OCI-M2 (cell line): ENCODE measurements at regions not wholly inside any gene's neighbourhood (a gene's known extent, or its start where the extent isn't known, plus 50 kb on each side); places are given as distances from the start of the nearest gene placed in this dataset.

Experiments
- DNase-seq: peaks from one replicate; lab custom pipeline; 2025; ENCODE audit not compliant: unreplicated experiment; lab: John Stamatoyannopoulos, UW

DNA sequence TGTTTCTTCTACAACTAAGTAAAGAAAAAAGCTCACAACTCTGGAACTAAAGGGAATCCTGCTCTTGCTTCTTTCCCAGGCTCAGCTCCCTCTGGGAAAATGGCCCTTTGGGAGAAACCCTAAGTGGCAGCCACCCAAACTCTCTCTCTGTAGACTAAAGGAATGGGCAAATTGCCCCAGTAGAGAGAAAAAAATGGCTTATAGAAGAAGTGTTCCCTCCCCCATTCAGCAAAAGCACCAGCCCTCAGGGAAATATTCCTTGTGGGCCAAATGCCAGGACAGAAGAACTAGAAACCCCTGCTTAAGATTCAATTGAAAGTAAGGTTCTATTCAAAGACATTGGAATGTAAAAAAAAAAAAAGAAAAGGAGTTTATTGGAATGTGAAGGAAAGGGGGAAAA is 603.7 kb upstream of the ALCAM start:
- no peak for DNase-seq

GRCh38 chr3:104764496-104764895 is 602.2 kb upstream of the ALCAM start:
- no peak for DNase-seq

DNA sequence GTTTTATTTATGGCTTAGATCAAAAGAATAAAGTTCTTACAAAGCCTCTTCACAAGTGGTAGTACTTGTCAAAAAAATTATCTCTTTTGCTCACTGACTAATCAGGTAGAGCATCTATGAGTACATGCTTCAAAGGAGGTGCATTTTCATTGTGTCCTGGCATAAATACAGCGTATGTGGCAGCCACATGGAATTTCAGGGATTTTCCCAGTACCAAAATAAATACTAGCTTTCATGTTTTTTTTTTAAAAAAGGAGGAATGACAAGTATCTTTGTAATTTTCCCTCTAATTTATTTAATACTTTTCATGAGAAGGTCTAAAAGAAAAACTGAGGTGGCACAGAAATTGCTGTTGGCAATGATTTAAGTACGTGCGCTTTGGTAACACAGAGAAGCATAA is 597.8 kb upstream of the ALCAM start:
- DNase-seq: no peak

DNA sequence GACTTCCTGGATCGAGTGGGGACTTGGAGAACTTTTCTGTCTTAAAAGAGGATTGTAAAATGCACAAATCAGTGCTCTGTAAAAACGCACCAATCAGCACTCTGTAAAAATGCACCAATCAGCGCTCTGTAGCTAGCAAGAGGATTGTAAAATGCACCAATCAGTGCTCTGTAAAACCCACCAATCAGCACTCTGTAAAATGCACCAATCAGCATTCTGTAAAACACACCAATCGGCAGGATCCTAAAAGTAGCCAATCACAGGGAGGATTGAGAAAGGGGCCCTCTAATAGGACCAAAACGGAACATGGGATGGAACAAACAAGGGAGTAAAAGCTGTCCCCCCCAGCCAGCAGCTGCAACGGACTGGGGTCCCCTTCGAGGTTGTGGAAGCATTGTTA is 587.4 kb upstream of the ALCAM start:
- DNase-seq: no peak

GRCh38 chr3:104781112-104781511 is 585.6 kb upstream of the ALCAM start:
- no peak for DNase-seq

- DNase-seq: no peak
Measured at GRCh38 chr3:104785947-104786346, 580.8 kb upstream of the ALCAM start.

DNA sequence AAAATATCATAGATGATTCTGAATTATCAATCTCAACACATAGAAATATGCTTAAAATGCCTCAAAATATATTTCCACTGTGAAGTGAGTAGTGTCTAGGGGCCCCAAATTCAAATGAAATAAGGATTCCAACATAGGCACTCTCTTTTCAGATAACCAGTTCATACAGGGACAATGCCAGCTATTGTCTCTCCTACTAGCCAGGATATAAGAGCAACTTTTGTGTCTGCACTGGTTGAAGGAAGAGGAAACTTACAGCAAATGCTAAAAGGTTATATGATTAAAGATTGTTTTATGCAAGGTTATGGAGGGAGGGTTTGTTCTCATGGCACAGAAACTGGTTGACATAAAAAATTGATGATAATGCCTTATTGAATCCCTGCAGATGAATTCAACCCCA is 579.4 kb upstream of the ALCAM start:
- DNase-seq: no peak

GRCh38 chr3:104788807-104789206 is 577.9 kb upstream of the ALCAM start:
- no peak for DNase-seq

GRCh38 chr3:104791331-104791730 is 575.4 kb upstream of the ALCAM start:
- no peak for DNase-seq

GRCh38 chr3:104796556-104796955 is 570.2 kb upstream of the ALCAM start:
- no peak for DNase-seq

GRCh38 chr3:104805042-104805441 is 561.7 kb upstream of the ALCAM start:
- DNase-seq: no peak

- no peak for DNase-seq
Measured at GRCh38 chr3:104805508-104805907, 561.2 kb upstream of the ALCAM start.

DNA sequence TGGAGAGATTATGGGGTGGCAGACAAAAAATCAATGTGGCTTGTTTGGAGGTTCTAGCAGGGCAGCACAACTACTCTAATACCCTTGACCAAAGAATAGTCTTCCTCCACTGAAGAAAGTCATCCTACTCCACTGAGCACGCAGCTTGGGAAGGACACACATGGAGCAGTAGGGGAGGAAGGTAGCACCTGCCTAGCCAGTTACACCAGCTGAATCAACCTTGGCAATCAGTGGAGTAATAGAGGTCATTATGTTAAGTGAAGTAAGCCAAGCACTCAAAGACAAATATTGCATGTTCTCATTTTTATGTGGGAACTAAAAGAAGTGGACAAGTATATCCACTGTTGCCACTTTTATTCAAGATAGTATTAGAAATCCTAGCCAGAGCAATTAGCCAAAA is 555.8 kb upstream of the ALCAM start:
- no peak for DNase-seq

- DNase-seq: no peak
Measured at GRCh38 chr3:104816008-104816407, 550.7 kb upstream of the ALCAM start.

DNA sequence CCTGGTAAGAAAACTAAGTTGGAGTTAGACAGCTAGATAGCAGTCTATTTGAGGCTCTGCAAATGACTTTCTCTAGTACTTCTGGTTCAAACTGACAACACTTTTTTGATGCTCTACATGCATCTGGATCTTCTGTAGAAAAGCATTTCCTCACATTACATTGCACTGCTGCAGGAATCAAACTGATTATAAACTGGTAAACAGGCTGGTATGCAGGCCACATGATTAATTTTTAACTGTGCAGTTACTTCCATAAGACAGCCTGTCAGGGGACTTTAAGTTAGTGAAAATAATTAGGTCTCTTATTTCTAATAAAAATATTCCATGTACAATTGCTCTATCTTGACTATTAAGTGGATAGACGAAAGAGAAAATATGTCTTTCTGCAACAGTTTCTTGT is 550.0 kb upstream of the ALCAM start:
- no peak for DNase-seq

DNA sequence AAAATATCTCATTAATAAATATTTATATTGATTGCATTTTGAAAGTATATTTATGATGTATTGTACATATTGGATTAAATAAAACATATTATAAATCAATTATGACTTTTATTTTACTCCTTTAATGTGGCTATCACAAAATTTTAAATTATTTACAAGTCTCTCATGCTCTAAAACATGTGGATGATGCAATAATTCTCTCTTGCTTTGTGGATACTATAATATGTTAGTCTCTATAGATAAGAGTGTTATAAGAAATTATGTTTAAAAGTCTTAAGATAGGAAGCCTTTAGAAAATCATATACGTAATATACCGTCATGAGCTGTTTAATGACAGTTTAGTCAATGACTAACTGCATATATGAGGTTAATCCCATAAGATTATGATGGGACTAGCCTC is 547.4 kb upstream of the ALCAM start:
- DNase-seq: no peak

GRCh38 chr3:104820959-104821358 is 545.8 kb upstream of the ALCAM start:
- no peak for DNase-seq

- DNase-seq: no peak
Measured at GRCh38 chr3:104825116-104825515, 541.6 kb upstream of the ALCAM start.

GRCh38 chr3:104831071-104831470 is 535.6 kb upstream of the ALCAM start:
- DNase-seq: no peak

GRCh38 chr3:104832530-104832929 is 534.2 kb upstream of the ALCAM start:
- DNase-seq: no peak

DNA sequence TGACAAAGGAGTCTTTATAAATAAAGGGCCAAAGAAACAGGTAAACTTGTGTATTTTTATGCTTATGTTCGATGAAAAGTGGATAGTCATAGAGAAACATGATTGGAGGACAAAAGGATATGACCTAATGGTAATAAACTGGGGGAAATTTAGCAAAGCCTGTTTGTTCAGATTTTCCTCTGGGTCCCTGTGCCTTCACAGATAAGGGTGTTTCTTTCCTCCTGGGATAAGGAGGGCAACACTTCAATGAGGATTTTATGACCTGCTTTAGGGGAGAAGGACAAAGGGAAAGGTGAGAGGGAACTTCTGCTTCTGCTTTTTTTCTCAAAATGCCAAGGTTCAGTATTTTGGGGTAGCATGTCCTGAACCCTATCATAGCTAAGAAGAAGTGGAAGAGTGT is 531.3 kb upstream of the ALCAM start:
- DNase-seq: no peak

DNA sequence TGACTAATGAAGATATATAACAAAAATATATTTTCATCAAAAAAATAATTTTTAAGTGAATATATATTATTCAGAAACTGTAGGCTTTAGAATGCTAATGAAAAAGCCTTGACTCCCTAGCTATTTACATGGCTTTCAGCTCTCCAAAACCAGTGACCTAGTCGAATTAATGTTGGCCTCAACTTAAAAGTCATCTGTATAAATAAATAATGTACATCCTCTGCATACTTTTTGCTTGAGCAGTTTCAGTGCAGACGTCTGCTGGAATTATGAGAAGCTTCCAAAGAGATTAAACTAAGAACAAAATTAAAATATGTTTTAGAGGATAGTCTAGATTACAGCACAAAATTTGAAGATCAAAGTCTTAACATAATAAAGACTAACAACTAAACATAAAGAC is 520.4 kb upstream of the ALCAM start:
- no peak for DNase-seq

DNA sequence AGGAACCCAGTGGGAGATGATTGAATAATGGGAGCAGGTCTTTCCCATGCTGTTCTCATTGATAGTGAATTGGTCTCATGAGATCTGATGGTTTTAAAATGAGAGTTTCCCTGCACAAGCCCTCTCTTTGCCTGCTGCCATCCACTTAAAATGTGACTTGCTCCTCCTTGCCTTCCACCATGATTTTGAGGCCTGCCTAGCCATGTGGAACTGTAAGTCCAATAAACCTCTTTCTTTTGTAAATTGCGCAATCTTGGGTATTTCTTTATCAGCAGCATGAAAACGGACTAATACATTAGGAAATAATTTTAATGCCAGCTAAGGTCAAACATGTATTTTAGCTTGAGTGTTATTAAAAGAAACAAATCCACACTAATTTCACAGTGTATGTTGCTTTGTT is 517.6 kb upstream of the ALCAM start:
- no peak for DNase-seq

GRCh38 chr3:104854468-104854867 is 512.2 kb upstream of the ALCAM start:
- no peak for DNase-seq
